Mucosa of rectum (tissue), 2 donors: ENCODE measurements at regions not wholly inside any gene's neighbourhood (a gene's known extent, or its start where the extent isn't known, plus 50 kb on each side); places are given as distances from the start of the nearest gene placed in this dataset.
"Not testable (repeated sequence)": the region's sequence is repeated elsewhere in the genome, so short reads cannot be mapped to it uniquely, and the experiment has no call there.

Experiments
- H3K27ac ChIP-seq, 2 donors: one replicate each; pipeline ENCODE4 v1.7.0; 2013; ENCODE audit warnings: inconsistent platforms in 2 of 2, low read depth in 2 of 2, low read length in 2 of 2
- H3K27me3 ChIP-seq, 2 donors: one replicate each; pipeline ENCODE4 v1.7.0; 2013; ENCODE audit warnings: low read length in 2 of 2; ENCODE audit not compliant: control insufficient read depth in 2 of 2, insufficient read depth in 2 of 2
- H3K36me3 ChIP-seq, 2 donors: one replicate each; pipeline ENCODE4 v1.7.0; 2013; ENCODE audit warnings: low read length in 2 of 2; ENCODE audit not compliant: control insufficient read depth in 2 of 2, insufficient read depth in 2 of 2
- H3K4me1 ChIP-seq, 2 donors: one replicate each; pipeline ENCODE4 v1.7.0; 2013; ENCODE audit warnings: low read length in 2 of 2, mild to moderate bottlenecking in 1 of 2; ENCODE audit not compliant: control insufficient read depth in 2 of 2, insufficient read depth in 2 of 2
- H3K4me3 ChIP-seq, 2 donors: one replicate each; pipeline ENCODE4 v1.7.0; 2013; ENCODE audit warnings: low read length in 2 of 2
- H3K9ac ChIP-seq, 2 donors: one replicate each; pipeline ENCODE4 v1.7.0; 2013; ENCODE audit warnings: low read length in 2 of 2, low read depth in 1 of 2, mild to moderate bottlenecking in 1 of 2
- H3K9me3 ChIP-seq, 2 donors: one replicate each; pipeline ENCODE4 v1.7.0; 2013; ENCODE audit warnings: low read length in 2 of 2; ENCODE audit not compliant: control insufficient read depth in 2 of 2
- donor health status: healthy.
- donor health status: Normal muscosa, but diverticular disease.

DNA sequence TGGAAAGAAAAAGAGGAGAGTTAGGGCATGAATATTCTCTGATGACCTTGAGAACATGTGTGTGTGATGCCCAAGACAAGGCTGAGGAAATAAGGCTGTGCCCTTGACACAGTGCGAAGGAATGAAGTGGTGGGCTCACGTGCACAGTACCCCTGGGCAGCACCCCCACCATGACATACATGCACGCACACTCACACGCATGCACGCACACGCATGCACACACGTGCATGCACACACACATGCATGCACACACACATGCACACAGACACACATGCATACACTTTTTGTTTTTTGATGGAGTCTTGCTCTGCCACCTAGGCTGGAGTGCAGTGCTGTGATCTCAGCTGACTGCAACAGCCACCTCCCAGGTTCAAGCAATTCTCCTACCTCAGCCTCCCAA lies 118.1 kb downstream of the GATA3 start:
- H3K4me3 ChIP-seq: no peak overlapping the region
- H3K27me3 ChIP-seq: no peaks in the 10 kb centered on the region
- H3K4me1 ChIP-seq: no peaks in the 10 kb centered on the region
- H3K9ac ChIP-seq: no peak overlapping the region
- no peaks in the 10 kb centered on the region for H3K9me3 ChIP-seq
- no peaks in the 10 kb centered on the region for H3K36me3 ChIP-seq
- H3K27ac ChIP-seq: no peak overlapping the region

DNA sequence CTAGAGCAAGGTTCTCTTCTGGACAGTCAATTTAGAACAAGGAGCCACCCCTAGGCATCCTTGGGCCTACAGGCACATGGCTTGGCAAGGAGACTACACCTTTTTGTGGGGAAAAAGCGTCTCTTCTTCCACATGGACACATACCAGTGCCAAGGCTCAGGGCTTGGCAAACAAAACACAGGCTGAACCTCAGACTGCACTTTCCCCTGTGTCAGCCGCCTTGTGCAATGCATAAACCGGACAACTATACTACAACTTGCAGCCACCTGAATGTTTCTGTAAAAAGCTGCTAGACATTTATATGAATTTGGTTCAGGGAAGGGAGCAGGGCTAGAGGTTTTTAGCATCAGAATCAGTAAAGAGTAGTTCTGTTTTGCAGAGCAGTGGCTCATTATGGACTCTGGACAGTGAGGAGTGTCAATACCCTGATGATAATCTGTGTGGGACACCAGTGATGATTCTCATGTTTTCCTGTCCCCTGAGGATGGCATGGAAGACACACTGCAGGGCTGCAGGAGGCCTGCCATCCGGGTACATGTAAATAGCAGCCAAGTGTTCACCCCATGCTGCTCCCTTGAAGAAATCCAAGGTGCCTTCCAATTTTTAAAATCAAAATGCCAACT lies 118.9 kb downstream of the GATA3 start:
- Histone ChIP-seq H3K27me3 (no peaks in the 10 kb centered on the region), H3K4me3 (no peak overlapping the region), H3K9me3 (no peaks in the 10 kb centered on the region), H3K9ac (no peak overlapping the region), H3K36me3 (no peaks in the 10 kb centered on the region), H3K27ac (no peak overlapping the region), H3K4me1 (no peaks in the 10 kb centered on the region)

DNA sequence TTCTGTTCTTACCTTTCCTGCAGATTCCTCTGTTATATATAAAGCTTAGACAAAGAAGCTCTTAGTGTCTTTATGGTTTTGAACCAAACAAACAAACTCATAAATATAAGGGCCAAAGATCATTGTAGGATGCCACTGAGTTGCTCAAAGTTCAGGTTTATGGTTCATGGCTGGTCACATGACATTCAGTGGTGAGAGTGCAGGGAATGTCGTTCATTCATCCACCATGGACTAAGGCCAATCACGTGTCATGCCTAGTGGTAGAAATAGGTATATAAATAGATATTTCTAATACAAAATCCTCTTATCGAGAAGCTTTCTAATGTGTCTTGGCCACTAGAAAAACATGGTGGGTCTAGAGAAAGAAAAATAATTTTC lies 119.4 kb downstream of the GATA3 start:
- Histone ChIP-seq H3K27me3 (no peaks in the 10 kb centered on the region), H3K4me3 (no peak overlapping the region), H3K9ac (no peak overlapping the region), H3K36me3 (no peaks in the 10 kb centered on the region), H3K27ac (no peak overlapping the region), H3K4me1 (no peaks in the 10 kb centered on the region), H3K9me3 (no peaks in the 10 kb centered on the region)

DNA sequence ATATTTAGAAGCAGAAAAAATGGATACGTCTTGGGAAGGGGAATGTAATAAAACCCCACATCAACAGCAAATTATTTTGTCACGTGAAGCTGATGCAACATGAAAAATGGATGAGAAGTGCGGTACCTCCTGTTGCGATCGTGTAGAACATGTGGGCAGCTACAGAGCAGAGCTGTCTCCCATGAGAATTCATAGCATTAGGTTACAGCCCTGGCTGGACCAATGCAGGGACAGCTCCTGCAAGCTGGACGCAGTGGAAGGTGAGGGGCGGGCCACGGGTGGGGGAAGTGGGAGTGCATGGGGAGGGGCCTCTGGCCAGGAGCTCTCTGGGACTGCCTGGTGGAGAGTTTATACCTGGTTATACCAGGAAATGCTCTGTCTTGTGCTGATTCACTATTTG lies 120.3 kb downstream of the GATA3 start:
- no peaks in the 10 kb centered on the region for H3K4me1 ChIP-seq
- H3K4me3 ChIP-seq: no peak overlapping the region
- H3K9me3 ChIP-seq: no peaks in the 10 kb centered on the region
- no peak overlapping the region for H3K27ac ChIP-seq
- H3K36me3 ChIP-seq: no peaks in the 10 kb centered on the region
- no peaks in the 10 kb centered on the region for H3K27me3 ChIP-seq
- H3K9ac ChIP-seq: no peak overlapping the region

DNA sequence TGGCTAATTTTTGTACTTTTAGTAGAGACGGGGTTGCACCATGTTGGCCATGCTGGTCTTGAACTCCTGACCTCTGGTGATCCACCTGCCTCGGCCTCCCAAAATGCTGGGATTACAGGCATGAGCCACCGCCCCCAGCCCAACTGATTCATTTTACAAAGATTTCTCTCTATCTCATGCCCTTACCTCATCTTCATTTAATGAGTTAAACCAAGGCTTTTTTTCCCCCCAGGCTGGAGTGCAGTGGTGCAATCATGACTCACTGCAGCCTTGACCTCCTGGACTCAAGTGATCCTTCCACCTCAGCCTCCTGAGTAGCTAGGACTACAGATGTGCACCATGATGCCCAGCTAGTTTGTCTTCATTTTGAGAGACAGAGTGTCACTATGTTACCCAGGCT lies 123.0 kb downstream of the GATA3 start:
- not testable (repeated sequence) for H3K9ac ChIP-seq, H3K27ac ChIP-seq, H3K36me3 ChIP-seq, H3K9me3 ChIP-seq, H3K27me3 ChIP-seq, H3K4me3 ChIP-seq, H3K4me1 ChIP-seq

DNA sequence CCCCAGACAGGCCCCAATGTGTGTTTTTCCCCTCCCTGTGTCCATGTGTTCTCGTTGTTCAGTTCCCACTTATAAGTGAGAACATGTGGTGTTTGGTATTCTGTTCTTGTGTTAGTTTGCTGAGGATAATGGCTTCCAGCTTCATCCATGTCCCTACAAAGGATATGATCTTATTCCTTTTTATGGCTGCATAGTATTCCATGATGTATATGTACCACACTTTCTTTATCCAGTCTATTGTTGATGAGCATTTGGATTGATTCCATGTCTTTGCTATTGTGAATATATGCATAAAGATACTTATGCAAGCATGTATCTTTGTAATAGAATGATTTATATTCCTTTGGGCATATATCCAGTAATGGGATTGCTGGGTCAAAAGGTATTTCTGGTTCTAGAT lies 125.3 kb downstream of the GATA3 start:
- not testable (repeated sequence) for H3K9me3 ChIP-seq, H3K4me3 ChIP-seq, H3K27ac ChIP-seq, H3K9ac ChIP-seq, H3K27me3 ChIP-seq, H3K36me3 ChIP-seq, H3K4me1 ChIP-seq

DNA sequence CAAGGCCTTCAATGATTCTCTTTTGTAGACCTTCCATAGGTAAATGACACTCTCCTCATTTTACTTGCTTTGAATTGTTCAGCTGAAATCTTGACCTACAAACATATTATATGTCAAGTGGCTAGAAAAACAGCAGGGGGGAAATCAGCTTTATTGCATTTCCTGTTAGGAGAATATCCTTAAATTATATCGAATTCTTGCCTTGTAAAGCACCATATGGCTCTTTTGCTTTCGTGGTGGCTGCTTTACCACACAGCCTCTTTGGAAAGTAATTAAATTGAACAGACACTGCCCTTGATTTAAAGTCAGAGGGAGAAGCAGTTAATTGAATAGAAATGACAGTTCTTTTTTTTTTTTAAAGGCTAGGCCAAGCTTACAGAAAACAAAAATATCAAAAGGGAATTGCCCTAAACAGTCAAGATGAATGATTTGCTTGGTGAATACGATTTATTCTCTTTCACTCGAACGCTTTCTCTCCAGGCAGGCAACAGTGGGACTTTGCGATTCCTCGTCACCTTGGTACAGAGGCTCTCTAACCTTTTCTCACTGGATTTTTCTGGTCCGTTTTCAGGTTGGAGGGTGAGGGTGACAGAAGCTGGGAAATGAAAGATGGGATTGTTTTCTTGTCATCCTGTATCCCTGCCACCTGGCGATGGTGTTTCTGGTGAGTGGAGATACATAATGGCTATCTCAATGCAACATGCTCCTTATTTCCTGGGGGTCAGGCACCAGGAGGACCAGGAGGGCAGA lies 126.0 kb downstream of the GATA3 start:
- no peaks in the 10 kb centered on the region for H3K36me3 ChIP-seq
- no peak overlapping the region for H3K4me3 ChIP-seq
- H3K27ac ChIP-seq: no peak overlapping the region
- H3K9me3 ChIP-seq: no peaks in the 10 kb centered on the region
- no peak overlapping the region for H3K9ac ChIP-seq
- no peaks in the 10 kb centered on the region for H3K4me1 ChIP-seq
- no peaks in the 10 kb centered on the region for H3K27me3 ChIP-seq

DNA sequence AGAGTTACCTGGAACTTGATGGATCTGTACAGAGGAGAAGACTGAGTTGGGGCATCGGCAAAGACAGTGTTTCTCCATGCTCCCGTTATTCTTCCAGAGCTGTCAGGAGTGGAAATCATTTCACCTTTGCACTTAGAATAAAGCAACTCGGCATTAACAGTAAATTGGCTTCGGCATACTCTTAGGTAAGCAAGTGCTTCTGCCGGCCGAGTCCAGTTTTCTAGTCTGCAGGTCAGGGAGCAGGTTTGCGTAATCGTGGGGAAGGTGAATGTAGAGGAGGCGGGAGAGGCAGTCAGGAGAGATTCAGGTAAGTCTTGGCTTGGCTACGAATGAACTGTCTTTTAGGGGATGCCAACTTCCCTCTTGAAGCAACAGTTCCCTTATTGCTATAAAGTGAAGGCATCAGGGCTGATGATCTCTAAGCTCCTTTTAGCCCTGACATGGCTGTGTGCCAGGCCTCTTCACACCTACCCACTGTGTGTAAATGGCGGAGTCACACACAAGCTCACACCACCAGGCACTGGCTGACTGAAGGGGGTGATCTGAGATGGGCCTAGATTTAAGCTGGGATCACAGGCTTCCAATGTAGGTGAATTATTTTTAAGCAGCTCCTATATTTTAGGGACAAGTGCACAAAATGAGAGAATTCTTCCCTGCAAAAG lies 127.1 kb downstream of the GATA3 start:
- Histone ChIP-seq H3K27ac (no peak overlapping the region), H3K4me3 (no peak overlapping the region), H3K36me3 (no peaks in the 10 kb centered on the region), H3K9ac (no peak overlapping the region), H3K4me1 (no peaks in the 10 kb centered on the region), H3K9me3 (no peaks in the 10 kb centered on the region), H3K27me3 (no peaks in the 10 kb centered on the region)

DNA sequence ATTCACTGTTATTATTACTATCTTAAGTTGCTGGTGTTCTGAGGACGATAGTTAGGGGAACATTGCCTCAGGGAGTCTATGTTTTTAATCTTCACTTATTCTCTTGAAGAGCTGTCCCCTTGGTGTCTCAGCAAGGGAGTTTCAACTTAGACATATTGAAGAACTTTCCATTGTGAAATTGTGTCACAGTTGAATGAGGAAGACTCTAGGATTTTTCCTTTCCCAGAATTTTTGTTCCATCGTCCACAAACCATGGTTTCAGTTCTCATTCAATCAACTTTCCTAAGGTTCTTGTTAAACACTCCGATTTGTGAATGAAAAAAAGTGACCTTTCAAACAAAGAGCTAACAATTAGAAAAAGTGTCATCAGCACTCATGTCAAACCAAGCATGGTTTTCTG lies 128.3 kb downstream of the GATA3 start:
- no peak overlapping the region for H3K27ac ChIP-seq

DNA sequence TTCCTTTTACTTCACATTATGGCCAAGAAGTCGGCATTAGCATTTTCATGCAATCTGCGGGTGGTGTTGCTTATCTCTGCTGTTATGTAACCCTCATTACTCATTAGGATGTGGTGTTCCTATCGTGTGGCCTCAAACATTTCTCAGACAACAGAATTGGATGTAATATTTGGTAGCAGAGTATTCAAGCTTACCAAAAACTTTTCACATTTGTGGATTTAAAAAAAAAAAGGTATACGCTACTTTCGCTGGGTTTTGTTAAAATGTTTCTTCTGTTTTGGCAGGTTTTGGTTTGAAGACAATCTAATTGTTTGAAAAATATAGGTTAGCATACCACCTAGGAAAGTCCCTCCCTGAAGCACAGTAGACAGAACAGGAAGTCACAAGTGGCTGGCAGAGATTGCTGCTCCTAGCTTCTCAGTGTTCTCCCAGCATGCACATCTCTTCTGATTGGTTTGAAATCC lies 128.8 kb downstream of the GATA3 start:
- H3K9ac ChIP-seq: no peak overlapping the region

More for the DNA sequence above, 128.3 kb downstream of the GATA3 start:
- no peaks in the 10 kb centered on the region for H3K9me3 ChIP-seq
- H3K27me3 ChIP-seq: no peaks in the 10 kb centered on the region
- no peak overlapping the region for H3K9ac ChIP-seq
- no peaks in the 10 kb centered on the region for H3K36me3 ChIP-seq
- no peaks in the 10 kb centered on the region for H3K4me1 ChIP-seq
- no peak overlapping the region for H3K4me3 ChIP-seq

More for the DNA sequence above, 128.8 kb downstream of the GATA3 start:
- no peaks in the 10 kb centered on the region for H3K27me3 ChIP-seq
- H3K36me3 ChIP-seq: no peaks in the 10 kb centered on the region
- H3K4me3 ChIP-seq: no peak overlapping the region
- no peaks in the 10 kb centered on the region for H3K4me1 ChIP-seq
- no peaks in the 10 kb centered on the region for H3K9me3 ChIP-seq
- no peak overlapping the region for H3K27ac ChIP-seq
